Calu3 (cell line): ENCODE measurements at regions not wholly inside any gene's neighbourhood (a gene's known extent, or its start where the extent isn't known, plus 50 kb on each side); places are given as distances from the start of the nearest gene placed in this dataset.

Experiments
- BruUV-seq: library from RNA; stranded (reverse); fragments of 400-500 nt; replicated peaks from 2 replicates; lab custom pipeline; 2021; lab: Mats Ljungman, UMichigan
- CTCF ChIA-PET: fragments of 300-600 bp; sonication (Branson Sonifier 250); formaldehyde crosslinking; loops from one replicate; lab custom pipeline; 2022; ENCODE audit warnings: antibody characterized with exemption; lab: Charles Lee
- DNase-seq: peaks from one replicate; pipeline ENCODE4 v3.0.0; 2022
- H3K27ac Mint-ChIP-seq: one replicate; pipeline ENCODE4 v1.8.0; 2022; ENCODE audit warnings: mixed read lengths; ENCODE audit not compliant: unreplicated experiment
- H3K27me3 Mint-ChIP-seq: one replicate; pipeline ENCODE4 v1.8.0; 2022; ENCODE audit warnings: mixed read lengths; ENCODE audit not compliant: unreplicated experiment
- H3K36me3 Mint-ChIP-seq: one replicate; pipeline ENCODE4 v1.8.0; 2022; ENCODE audit warnings: mild to moderate bottlenecking, moderate library complexity, mixed read lengths; ENCODE audit not compliant: insufficient read depth, unreplicated experiment
- H3K4me1 Mint-ChIP-seq: one replicate; pipeline ENCODE4 v1.8.0; 2022; ENCODE audit warnings: mild to moderate bottlenecking, low read depth, mixed read lengths; ENCODE audit not compliant: unreplicated experiment
- H3K4me3 Mint-ChIP-seq: one replicate; pipeline ENCODE4 v1.8.0; 2022; ENCODE audit warnings: mild to moderate bottlenecking, low read depth, moderate library complexity, mixed read lengths; ENCODE audit not compliant: unreplicated experiment
- H3K9me3 Mint-ChIP-seq: one replicate; pipeline ENCODE4 v1.8.0; 2022; ENCODE audit warnings: low read depth, mixed read lengths; ENCODE audit not compliant: unreplicated experiment
- intact Hi-C: fragments of 100-400 bp; cut with micrococcal nuclease; formaldehyde crosslinking; loops from one replicate; pipeline ENCODE4 v1.10.0; 2022; ENCODE audit not compliant: unreplicated experiment
- TF ChIP-seq, protein P1 (sequence below): fragments of 200-600 bp; IDR thresholded peaks from one replicate; pipeline ENCODE4 v1.8.0; 2022; ENCODE audit warnings: antibody characterized with exemption; ENCODE audit not compliant: unreplicated experiment

DNA sequence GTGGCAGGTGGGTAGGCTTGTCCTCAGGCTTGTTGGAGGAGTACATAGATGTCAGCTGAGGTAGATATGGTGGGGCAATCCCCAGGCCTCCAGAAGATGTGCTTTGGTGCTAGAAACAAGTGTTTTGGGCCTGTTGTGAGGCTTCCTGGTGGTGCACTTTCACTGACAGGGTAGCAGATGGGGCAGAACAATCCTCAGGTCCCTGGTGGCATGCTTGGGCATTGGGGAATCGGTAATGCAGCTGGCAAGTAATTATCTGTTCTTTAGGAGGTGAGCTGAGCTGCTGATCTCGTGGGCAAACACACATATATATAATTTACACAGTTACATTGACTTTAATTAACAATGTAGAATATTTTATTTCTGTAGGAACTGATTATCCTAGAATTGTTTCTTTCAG, 458.7 kb downstream of the BMP2 start:
- intact Hi-C loops: no loop called here
- H3K36me3 Mint-ChIP-seq: no peaks in the 10 kb centered on the region
- no peaks in the 10 kb centered on the region for H3K9me3 Mint-ChIP-seq
- H3K27ac Mint-ChIP-seq: no peak overlapping the region
- TF ChIP-seq, protein P1, sequence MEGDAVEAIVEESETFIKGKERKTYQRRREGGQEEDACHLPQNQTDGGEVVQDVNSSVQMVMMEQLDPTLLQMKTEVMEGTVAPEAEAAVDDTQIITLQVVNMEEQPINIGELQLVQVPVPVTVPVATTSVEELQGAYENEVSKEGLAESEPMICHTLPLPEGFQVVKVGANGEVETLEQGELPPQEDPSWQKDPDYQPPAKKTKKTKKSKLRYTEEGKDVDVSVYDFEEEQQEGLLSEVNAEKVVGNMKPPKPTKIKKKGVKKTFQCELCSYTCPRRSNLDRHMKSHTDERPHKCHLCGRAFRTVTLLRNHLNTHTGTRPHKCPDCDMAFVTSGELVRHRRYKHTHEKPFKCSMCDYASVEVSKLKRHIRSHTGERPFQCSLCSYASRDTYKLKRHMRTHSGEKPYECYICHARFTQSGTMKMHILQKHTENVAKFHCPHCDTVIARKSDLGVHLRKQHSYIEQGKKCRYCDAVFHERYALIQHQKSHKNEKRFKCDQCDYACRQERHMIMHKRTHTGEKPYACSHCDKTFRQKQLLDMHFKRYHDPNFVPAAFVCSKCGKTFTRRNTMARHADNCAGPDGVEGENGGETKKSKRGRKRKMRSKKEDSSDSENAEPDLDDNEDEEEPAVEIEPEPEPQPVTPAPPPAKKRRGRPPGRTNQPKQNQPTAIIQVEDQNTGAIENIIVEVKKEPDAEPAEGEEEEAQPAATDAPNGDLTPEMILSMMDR: no peak
- CTCF ChIA-PET: no interaction called here
- no peaks in the 10 kb centered on the region for H3K4me1 Mint-ChIP-seq
- no TSS peak for BruUV-seq
- no peaks in the 10 kb centered on the region for H3K27me3 Mint-ChIP-seq
- no peak for DNase-seq
- no peak overlapping the region for H3K4me3 Mint-ChIP-seq

DNA sequence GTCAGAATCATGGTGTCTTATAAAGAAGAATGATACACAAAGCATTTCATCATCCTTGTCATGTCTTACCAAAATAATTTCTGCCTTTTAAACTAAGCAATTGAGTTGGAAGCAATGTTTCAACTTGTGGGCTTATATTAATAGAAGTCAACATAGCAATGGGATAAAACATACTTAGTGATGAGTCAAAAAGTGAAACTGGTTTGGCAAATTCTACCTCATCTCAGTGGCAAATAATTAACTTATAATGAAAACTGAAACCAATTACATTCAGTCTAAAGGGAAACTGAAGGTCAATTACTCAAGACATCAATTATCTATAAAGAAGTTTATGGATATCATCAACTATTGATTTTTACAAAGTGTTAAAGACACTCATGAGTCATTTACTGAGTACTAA, 463.8 kb downstream of the BMP2 start:
- intact Hi-C loops: no loop called here
- Mint-ChIP-seq H3K9me3 (no peaks in the 10 kb centered on the region), H3K27ac (no peak overlapping the region), H3K4me1 (no peaks in the 10 kb centered on the region), H3K4me3 (no peak overlapping the region), H3K27me3 (no peaks in the 10 kb centered on the region), H3K36me3 (no peaks in the 10 kb centered on the region)
- CTCF ChIA-PET: no interaction called here
- BruUV-seq: no TSS peak
- no peak for DNase-seq
- TF ChIP-seq, protein P1: no peak

DNA sequence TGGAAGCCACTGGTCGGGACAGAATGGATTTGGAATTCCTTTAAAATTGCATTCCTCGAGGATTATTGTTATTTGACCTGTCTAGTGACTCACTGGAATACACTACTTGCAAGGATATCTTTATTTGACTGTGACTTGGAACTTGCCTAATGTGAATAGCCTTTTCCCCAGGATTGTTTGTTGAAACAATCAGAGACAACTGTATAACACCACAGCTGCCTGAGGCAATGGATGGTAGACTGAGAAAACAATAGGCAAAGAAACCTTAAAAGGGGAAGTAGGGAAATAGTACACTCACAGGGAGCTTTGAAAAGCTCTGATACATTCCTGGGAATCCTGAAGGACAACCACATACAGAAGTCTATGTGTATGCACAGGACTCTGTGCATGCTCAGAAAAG, 465.3 kb downstream of the BMP2 start:
- BruUV-seq: no TSS peak
- no peak for DNase-seq
- Mint-ChIP-seq H3K27me3 (no peaks in the 10 kb centered on the region), H3K27ac (no peak overlapping the region), H3K9me3 (no peaks in the 10 kb centered on the region), H3K4me1 (no peaks in the 10 kb centered on the region), H3K4me3 (no peak overlapping the region), H3K36me3 (no peaks in the 10 kb centered on the region)
- CTCF ChIA-PET: no interaction called here
- intact Hi-C loops: no loop called here
- TF ChIP-seq, protein P1: no peak

DNA sequence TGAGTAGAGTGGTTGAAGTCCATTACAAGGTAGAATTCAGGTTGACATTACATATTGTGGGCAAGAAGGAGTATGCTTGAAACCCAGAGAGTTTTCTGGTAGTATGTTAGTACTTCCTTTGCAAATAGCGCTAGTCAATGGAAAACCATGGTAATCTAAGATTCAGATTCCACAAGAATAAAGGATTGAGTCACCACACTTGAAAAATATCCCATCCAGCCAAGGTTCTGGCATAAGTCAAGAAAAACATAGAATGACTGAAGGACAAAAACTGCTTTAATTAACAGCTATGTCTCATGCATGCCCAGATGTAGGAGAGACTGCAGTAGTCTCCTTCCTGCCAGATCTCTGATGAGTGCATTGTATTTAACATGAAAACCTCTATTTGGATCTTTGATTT, 469.8 kb downstream of the BMP2 start:
- Mint-ChIP-seq H3K4me1 (no peaks in the 10 kb centered on the region), H3K4me3 (no peak overlapping the region), H3K9me3 (no peaks in the 10 kb centered on the region), H3K36me3 (no peaks in the 10 kb centered on the region), H3K27ac (no peak overlapping the region), H3K27me3 (no peaks in the 10 kb centered on the region)
- DNase-seq: no peak
- intact Hi-C loops: no loop called here
- TF ChIP-seq, protein P1: no peak
- CTCF ChIA-PET: no interaction called here
- BruUV-seq: no TSS peak

DNA sequence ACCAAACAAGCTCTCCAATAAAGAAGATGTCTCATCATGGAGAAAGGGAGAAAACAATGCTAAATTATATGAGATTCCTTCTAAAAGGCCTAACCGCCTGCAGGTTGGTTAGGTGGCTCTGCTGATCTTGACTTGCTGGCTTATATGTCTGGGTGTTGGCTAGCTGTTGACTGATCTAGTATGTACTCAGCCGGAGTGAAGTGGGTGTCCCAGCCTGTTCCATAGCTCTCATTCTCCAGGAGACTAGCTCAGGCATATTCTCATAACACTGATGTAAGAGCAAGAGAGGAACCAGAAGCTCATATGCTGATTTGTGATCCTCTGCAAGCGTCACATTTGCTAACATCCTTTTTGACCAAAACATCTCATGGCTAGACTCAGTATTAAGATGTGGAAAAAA, 473.0 kb downstream of the BMP2 start:
- H3K36me3 Mint-ChIP-seq: no peaks in the 10 kb centered on the region
- BruUV-seq: no TSS peak
- no peak for DNase-seq
- TF ChIP-seq, protein P1: no peak
- no peak overlapping the region for H3K4me3 Mint-ChIP-seq
- CTCF ChIA-PET: no interaction called here
- H3K9me3 Mint-ChIP-seq: no peaks in the 10 kb centered on the region
- H3K27ac Mint-ChIP-seq: no peak overlapping the region
- intact Hi-C loops: no loop called here
- no peaks in the 10 kb centered on the region for H3K27me3 Mint-ChIP-seq
- H3K4me1 Mint-ChIP-seq: no peaks in the 10 kb centered on the region
